Endothelial cell (in vitro differentiated cells): ENCODE measurements at regions not wholly inside any gene's neighbourhood (a gene's known extent, or its start where the extent isn't known, plus 50 kb on each side); places are given as distances from the start of the nearest gene placed in this dataset.

ENCODE experiments used
- DNase-seq: peaks from one replicate; pipeline ENCODE4 v3.0.0; 2021; ENCODE audit warnings: low spot score
- H3K27ac Mint-ChIP-seq: one replicate; pipeline ENCODE4 v1.8.0; 2021; ENCODE audit warnings: mixed read lengths, inconsistent platforms; ENCODE audit not compliant: unreplicated experiment
- H3K27me3 Mint-ChIP-seq: one replicate; pipeline ENCODE4 v1.8.0; 2021; ENCODE audit warnings: mild to moderate bottlenecking, moderate library complexity, mixed read lengths, inconsistent platforms; ENCODE audit not compliant: unreplicated experiment
- H3K36me3 Mint-ChIP-seq: one replicate; pipeline ENCODE4 v1.8.0; 2021; ENCODE audit warnings: mild to moderate bottlenecking, low read depth, mixed read lengths, inconsistent platforms; ENCODE audit not compliant: unreplicated experiment
- H3K4me1 Mint-ChIP-seq: one replicate; pipeline ENCODE4 v1.8.0; 2021; ENCODE audit warnings: mild to moderate bottlenecking, mixed read lengths, inconsistent platforms; ENCODE audit not compliant: unreplicated experiment
- H3K4me3 Mint-ChIP-seq: one replicate; pipeline ENCODE4 v1.8.0; 2021; ENCODE audit warnings: mild to moderate bottlenecking, mixed read lengths, inconsistent platforms; ENCODE audit not compliant: unreplicated experiment
- H3K9me3 Mint-ChIP-seq: one replicate; pipeline ENCODE4 v1.8.0; 2021; ENCODE audit warnings: mixed read lengths, inconsistent platforms; ENCODE audit not compliant: unreplicated experiment
- CTCF ChIP-seq: fragments of 200-600 bp; sonication (generic); IDR thresholded peaks from one replicate; pipeline ENCODE4 v1.5.0; 2021; ENCODE audit warnings: antibody characterized with exemption; ENCODE audit not compliant: unreplicated experiment

- no peak overlapping the region for H3K27ac Mint-ChIP-seq
These were observed 665.2 kb upstream of the NRXN1 start for GRCh38 chr2:51697095-51697494.

GRCh38 chr2:51695531-51695930 lies 663.6 kb upstream of the NRXN1 start:
- H3K9me3 Mint-ChIP-seq = no peaks in the 10 kb centered on the region
- H3K27me3 Mint-ChIP-seq = no peaks in the 10 kb centered on the region
- H3K4me1 Mint-ChIP-seq = no peaks in the 10 kb centered on the region
- H3K27ac Mint-ChIP-seq = no peak overlapping the region
- no peak for DNase-seq
- no peak for TF ChIP-seq CTCF
- no peaks in the 10 kb centered on the region for H3K36me3 Mint-ChIP-seq
- H3K4me3 Mint-ChIP-seq = no peak overlapping the region

More at GRCh38 chr2:51697095-51697494, 665.2 kb upstream of the NRXN1 start:
- H3K36me3 Mint-ChIP-seq = no peaks in the 10 kb centered on the region
- DNase-seq = no peak
- H3K4me3 Mint-ChIP-seq = no peak overlapping the region
- H3K27me3 Mint-ChIP-seq = no peaks in the 10 kb centered on the region
- TF ChIP-seq CTCF = no peak
- no peaks in the 10 kb centered on the region for H3K9me3 Mint-ChIP-seq
- no peaks in the 10 kb centered on the region for H3K4me1 Mint-ChIP-seq

- Mint-ChIP-seq H3K27ac (no peak overlapping the region), H3K36me3 (no peaks in the 10 kb centered on the region), H3K9me3 (no peaks in the 10 kb centered on the region), H3K27me3 (no peaks in the 10 kb centered on the region), H3K4me1 (no peaks in the 10 kb centered on the region), H3K4me3 (no peak overlapping the region)
- TF ChIP-seq CTCF = no peak
- DNase-seq = no peak
These were observed 661.7 kb upstream of the NRXN1 start for GRCh38 chr2:51693640-51694039.

GRCh38 chr2:51681854-51682253 lies 649.9 kb upstream of the NRXN1 start:
- no peak for TF ChIP-seq CTCF
- Mint-ChIP-seq H3K4me1 (no peaks in the 10 kb centered on the region), H3K27ac (no peak overlapping the region), H3K9me3 (no peaks in the 10 kb centered on the region), H3K4me3 (no peak overlapping the region), H3K36me3 (no peaks in the 10 kb centered on the region), H3K27me3 (no peaks in the 10 kb centered on the region)
- DNase-seq = no peak

- no peak overlapping the region for H3K27ac Mint-ChIP-seq
- DNase-seq = no peak
- no peaks in the 10 kb centered on the region for H3K4me1 Mint-ChIP-seq
- no peaks in the 10 kb centered on the region for H3K27me3 Mint-ChIP-seq
- H3K36me3 Mint-ChIP-seq = no peaks in the 10 kb centered on the region
- TF ChIP-seq CTCF = no peak
- no peaks in the 10 kb centered on the region for H3K9me3 Mint-ChIP-seq
- H3K4me3 Mint-ChIP-seq = no peak overlapping the region
These were observed 641.7 kb upstream of the NRXN1 start for GRCh38 chr2:51673628-51674027.
